PC-9 (cell line): ENCODE measurements at regions not wholly inside any gene's neighbourhood (a gene's known extent, or its start where the extent isn't known, plus 50 kb on each side); places are given as distances from the start of the nearest gene placed in this dataset.

ENCODE experiments used
- BruUV-seq: library from RNA; stranded (reverse); fragments of 400-500 nt; replicated peaks from 2 replicates; lab custom pipeline; 2021; lab: Mats Ljungman, UMichigan
- CTCF ChIA-PET: fragments of 300-600 bp; sonication (Branson Sonifier 250); formaldehyde crosslinking; loops from one replicate; lab custom pipeline; 2022; ENCODE audit warnings: antibody characterized with exemption; lab: Charles Lee
- POLR2A ChIA-PET: fragments of 300-600 bp; sonication (Branson Sonifier 250); formaldehyde crosslinking; loops from one replicate; lab custom pipeline; 2022; ENCODE audit warnings: antibody characterized with exemption; ENCODE audit not compliant: unreplicated experiment; lab: Charles Lee
- DNase-seq, 2 experiments: peaks; one replicate each; pipeline versions ENCODE4 v3.0.0 to v3.0.0-alpha.2; 2015 to 2022; ENCODE audit warnings: mixed read lengths in 1 of 2
- H2AFZ ChIP-seq: fragments of 200-600 bp; sonication (generic); 2 replicates; pipeline ENCODE4 v1.8.1; 2017; ENCODE audit warnings: antibody characterized with exemption
- H3F3A ChIP-seq: fragments of 200-600 bp; sonication (generic); 2 replicates; pipeline ENCODE4 v1.8.1; 2017; ENCODE audit warnings: antibody characterized with exemption, mild to moderate bottlenecking, low read depth; ENCODE audit not compliant: insufficient read depth
- H3K27ac ChIP-seq: fragments of 200-600 bp; sonication (generic); 2 replicates; pipeline ENCODE4 v1.6.1; 2016; ENCODE audit warnings: mixed run types
- H3K27me3 ChIP-seq: fragments of 200-600 bp; sonication (generic); 2 replicates; pipeline ENCODE4 v1.6.1; 2016; ENCODE audit warnings: low read depth, mixed run types; ENCODE audit not compliant: insufficient read depth
- H3K36me3 ChIP-seq: fragments of 200-600 bp; sonication (generic); 2 replicates; pipeline ENCODE4 v1.6.1; 2016; ENCODE audit warnings: low read depth, mixed run types
- H3K4me1 ChIP-seq: fragments of 200-600 bp; sonication (generic); replicated peaks from 2 replicates; pipeline ENCODE4 v1.6.1; 2016; ENCODE audit warnings: mixed run types; ENCODE audit not compliant: insufficient read depth
- H3K4me2 ChIP-seq: fragments of 200-600 bp; sonication (generic); 2 replicates; pipeline ENCODE4 v1.6.1; 2017; ENCODE audit warnings: mixed run types
- H3K4me3 ChIP-seq: fragments of 200-600 bp; sonication (generic); 2 replicates; pipeline ENCODE4 v1.6.1; 2016; ENCODE audit warnings: mixed run types
- H3K79me2 ChIP-seq: fragments of 200-600 bp; sonication (generic); 2 replicates; pipeline ENCODE4 v1.6.1; 2017; ENCODE audit warnings: low read depth, mixed run types
- H3K9me2 ChIP-seq: fragments of 200-600 bp; sonication (generic); 2 replicates; pipeline ENCODE4 v1.8.1; 2017; ENCODE audit warnings: mild to moderate bottlenecking; ENCODE audit not compliant: insufficient read depth
- H3K9me3 ChIP-seq: fragments of 200-600 bp; sonication (generic); 2 replicates; pipeline ENCODE4 v1.8.1; 2016; ENCODE audit warnings: low read depth; ENCODE audit not compliant: insufficient read depth
- H4K20me1 ChIP-seq: fragments of 200-600 bp; sonication (generic); 2 replicates; pipeline ENCODE4 v1.8.1; 2017; ENCODE audit not compliant: insufficient read depth
- CTCF ChIP-seq: fragments of 200-600 bp; sonication (generic); conservative IDR thresholded peaks from 2 replicates; pipeline ENCODE4 v1.6.1; 2017; ENCODE audit warnings: mixed run types, antibody characterized with exemption, mild to moderate bottlenecking, moderate library complexity
- EZH2 ChIP-seq: fragments of 200-600 bp; sonication (generic); IDR thresholded peaks from 2 replicates; pipeline ENCODE4 v1.8.0; 2017; ENCODE audit warnings: antibody characterized with exemption, low read depth
- intact Hi-C: fragments of 100-400 bp; cut with micrococcal nuclease; formaldehyde crosslinking; loops from one replicate; pipeline ENCODE4 v1.10.0; 2022; ENCODE audit not compliant: unreplicated experiment

- no peaks in the 10 kb centered on the region for H3K36me3 ChIP-seq
- intact Hi-C loops, result no loop called here
- peaks cover 8% of the 10 kb centered on the region for H3K27me3 ChIP-seq
- H3K4me1 ChIP-seq, result no peaks in the 10 kb centered on the region
- H3K79me2 ChIP-seq, result no peaks in the 10 kb centered on the region
- no TSS peak for BruUV-seq
- no peaks in the 10 kb centered on the region for H4K20me1 ChIP-seq
- no peaks in the 10 kb centered on the region for H3F3A ChIP-seq
- H3K9me2 ChIP-seq, result no peaks in the 10 kb centered on the region
- H3K27ac ChIP-seq, result no peak overlapping the region
- CTCF ChIA-PET, result no interaction called here
- no peak overlapping the region for H2AFZ ChIP-seq
- TF ChIP-seq CTCF (no peak), EZH2 (no peak)
- POLR2A ChIA-PET, result no interaction called here
- no peaks in the 10 kb centered on the region; the same call in 1 of the 2 replicates for H3K9me3 ChIP-seq
- DNase-seq, result no peak
- H3K4me2 ChIP-seq, result no peak overlapping the region
- no peak overlapping the region for H3K4me3 ChIP-seq
Observed at GRCh38 chr14:66032800-66033199, 453.4 kb upstream of the CCDC196 start.

- H3K4me2 ChIP-seq, result no peak overlapping the region
- H3K27me3 ChIP-seq, result peaks cover 5% of the 10 kb centered on the region; the same call in 1 of the 2 replicates
- H3K36me3 ChIP-seq, result no peaks in the 10 kb centered on the region
- TF ChIP-seq CTCF (no peak), EZH2 (no peak)
- ChIA-PET POLR2A (no interaction called here), CTCF (no interaction called here)
- no peak for DNase-seq
- no peaks in the 10 kb centered on the region for H3K9me2 ChIP-seq
- no TSS peak for BruUV-seq
- no peak overlapping the region for H2AFZ ChIP-seq
- no peaks in the 10 kb centered on the region; the same call in 1 of the 2 replicates for H3K9me3 ChIP-seq
- H3K4me1 ChIP-seq, result no peaks in the 10 kb centered on the region
- H3K27ac ChIP-seq, result no peak overlapping the region
- no peaks in the 10 kb centered on the region for H3F3A ChIP-seq
- intact Hi-C loops, result no loop called here
- H4K20me1 ChIP-seq, result no peaks in the 10 kb centered on the region
- H3K79me2 ChIP-seq, result no peaks in the 10 kb centered on the region
- no peak overlapping the region for H3K4me3 ChIP-seq
Observed at GRCh38 chr14:66036547-66036946, 449.6 kb upstream of the CCDC196 start.

- Histone ChIP-seq H4K20me1 (no peaks in the 10 kb centered on the region), H3F3A (no peaks in the 10 kb centered on the region), H3K27me3 (peaks cover 5% of the 10 kb centered on the region; the same call in 1 of the 2 replicates), H3K9me3 (no peaks in the 10 kb centered on the region), H3K36me3 (no peaks in the 10 kb centered on the region), H3K4me3 (no peak overlapping the region), H3K79me2 (no peaks in the 10 kb centered on the region), H3K4me2 (no peak overlapping the region), H3K4me1 (no peaks in the 10 kb centered on the region), H2AFZ (no peak overlapping the region), H3K9me2 (no peaks in the 10 kb centered on the region), H3K27ac (no peak overlapping the region)
- ChIA-PET POLR2A (no interaction called here), CTCF (no interaction called here)
- no peak for DNase-seq
- TF ChIP-seq CTCF, result no peak
- no peak for TF ChIP-seq EZH2
- intact Hi-C loops, result no loop called here
- no TSS peak for BruUV-seq
Observed at GRCh38 chr14:66037361-66037760, 448.8 kb upstream of the CCDC196 start.
